ENCODE measurements at regions not wholly inside any gene's neighbourhood (a gene's known extent, or its start where the extent isn't known, plus 50 kb on each side); places are given as distances from the start of the nearest gene placed in this dataset.

- no peak for TF ChIP-seq CTCF (IDR thresholded peaks at IDR 0.05)
- no peak for TF ChIP-seq POLR2A (IDR thresholded peaks at IDR 0.05)
Observed at GRCh38 chr11:116694815-116695590, 77.8 kb downstream of the BUD13 start.
